K562 (cell line): ENCODE measurements at regions not wholly inside any gene's neighbourhood (a gene's known extent, or its start where the extent isn't known, plus 50 kb on each side); places are given as distances from the start of the nearest gene placed in this dataset.
A peak's percentile ranks its signal among the peaks of the same experiment; 100 is the strongest.

Source experiments
- CEBPG ChIP-seq, 3 experiments: fragments of 200-800 bp in 1 of 3; sonication (Bioruptor generic) in 1 of 3; sonication (generic) in 1 of 3; formaldehyde crosslinking in 1 of 3; IDR thresholded peaks in 2 of 3; conservative IDR thresholded peaks in 1 of 3; 2 replicates each; pipeline versions ENCODE4 v1.6.1 to v1.8.0; 2016 to 2022; ENCODE audit warnings: missing compliant biosample characterization in 2 of 3, missing genetic modification characterization in 2 of 3, mild to moderate bottlenecking in 1 of 3, missing genetic modification reagents in 1 of 3
- KDM4B ChIP-seq, 2 experiments: fragments of 450-650 bp in 1 of 2; sonication (generic) in 1 of 2; IDR thresholded peaks; 2 replicates each; pipeline ENCODE4 v1.6.1; 2016 to 2017; ENCODE audit warnings: borderline replicate concordance in 2 of 2, antibody characterized with exemption in 1 of 2, low read depth in 1 of 2, mild to moderate bottlenecking in 1 of 2
- KHSRP ChIP-seq: fragments of 450-650 bp; IDR thresholded peaks from 2 replicates; pipeline ENCODE4 v1.6.1; 2017
- NCOA2 ChIP-seq, 2 experiments: fragments of 450-650 bp; IDR thresholded peaks; 2 replicates each; pipeline ENCODE4 v1.6.1; 2018; ENCODE audit warnings: mild to moderate bottlenecking in 2 of 2, moderate library complexity in 1 of 2; ENCODE audit not compliant: partially characterized antibody in 2 of 2
- NONO ChIP-seq, 2 experiments: fragments of 200-400 bp in 1 of 2; fragments of 450-650 bp in 1 of 2; formaldehyde crosslinking in 1 of 2; IDR thresholded peaks; 2 replicates each; pipeline ENCODE4 v1.6.1; 2017; ENCODE audit warnings: low read depth in 2 of 2, mild to moderate bottlenecking in 2 of 2, moderate library complexity in 2 of 2, low read length in 1 of 2
- POLR2AphosphoS5 ChIP-seq: IDR thresholded peaks from 2 replicates; pipeline ENCODE4 v1.6.1; 2011; ENCODE audit warnings: mild to moderate bottlenecking, low read depth, low read length, moderate library complexity; ENCODE audit not compliant: control insufficient read depth, insufficient read depth
- RBFOX2 ChIP-seq: fragments of 200-400 bp; formaldehyde crosslinking; IDR thresholded peaks from 2 replicates; pipeline ENCODE4 v1.6.1; 2017; ENCODE audit warnings: low read depth, mild to moderate bottlenecking, low read length, moderate library complexity
- TF ChIP-seq, protein P1 (sequence below): IDR thresholded peaks from 2 replicates; pipeline ENCODE4 v1.6.1; 2014; ENCODE audit warnings: antibody characterized with exemption
- TF ChIP-seq, protein P2 (sequence below): fragments of 200-800 bp; sonication (Bioruptor generic); IDR thresholded peaks from 2 replicates; pipeline ENCODE4 v1.6.1; 2017; ENCODE audit warnings: missing genetic modification characterization, missing compliant biosample characterization
- TF ChIP-seq, protein P3 (sequence below), 2 experiments: fragments of 450-650 bp; IDR thresholded peaks; 2 replicates each; pipeline ENCODE4 v1.6.1; 2018; ENCODE audit warnings: mild to moderate bottlenecking in 2 of 2, low read depth in 1 of 2; ENCODE audit not compliant: partially characterized antibody in 2 of 2
- TF ChIP-seq, protein P4 (sequence below): fragments of 450-650 bp; conservative IDR thresholded peaks from 2 replicates; pipeline ENCODE4 v1.6.1; 2016; ENCODE audit warnings: missing genetic modification characterization, low read depth, mild to moderate bottlenecking, control low read depth, missing compliant biosample characterization
- TF ChIP-seq, protein P5 (sequence below): fragments of 450-650 bp; IDR thresholded peaks from 2 replicates; pipeline ENCODE4 v1.6.1; 2016; ENCODE audit warnings: antibody characterized with exemption

DNA sequence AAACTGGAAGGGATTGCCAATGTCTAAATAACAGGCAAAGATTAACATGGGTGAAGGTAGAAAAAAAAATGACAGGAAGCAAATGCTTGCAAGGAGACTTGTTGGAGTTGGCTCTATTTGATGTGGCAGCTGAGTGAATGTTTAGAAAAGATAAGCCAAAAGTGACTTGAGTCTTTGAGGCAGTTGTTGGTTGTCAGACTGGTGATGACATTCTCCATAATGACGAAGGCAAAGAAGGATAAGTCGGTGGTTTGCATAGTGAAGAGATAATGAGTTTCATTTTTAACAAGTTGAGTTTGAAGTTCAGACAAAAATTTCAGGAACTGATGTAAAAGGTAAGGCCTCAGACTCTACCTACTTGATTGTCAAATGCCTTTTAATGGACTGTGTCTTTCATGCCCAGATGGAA, 704.1 kb upstream of the SGO1 start (continued):
- TF ChIP-seq, protein P1, sequence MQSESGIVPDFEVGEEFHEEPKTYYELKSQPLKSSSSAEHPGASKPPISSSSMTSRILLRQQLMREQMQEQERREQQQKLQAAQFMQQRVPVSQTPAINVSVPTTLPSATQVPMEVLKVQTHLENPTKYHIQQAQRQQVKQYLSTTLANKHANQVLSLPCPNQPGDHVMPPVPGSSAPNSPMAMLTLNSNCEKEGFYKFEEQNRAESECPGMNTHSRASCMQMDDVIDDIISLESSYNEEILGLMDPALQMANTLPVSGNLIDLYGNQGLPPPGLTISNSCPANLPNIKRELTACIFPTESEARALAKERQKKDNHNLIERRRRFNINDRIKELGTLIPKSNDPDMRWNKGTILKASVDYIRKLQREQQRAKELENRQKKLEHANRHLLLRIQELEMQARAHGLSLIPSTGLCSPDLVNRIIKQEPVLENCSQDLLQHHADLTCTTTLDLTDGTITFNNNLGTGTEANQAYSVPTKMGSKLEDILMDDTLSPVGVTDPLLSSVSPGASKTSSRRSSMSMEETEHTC = no peak
- TF ChIP-seq KHSRP = no peak
- TF ChIP-seq CEBPG (CRISPR knock-in tag; IDR thresholded peaks at IDR 0.05) = no peak
- no peak for TF ChIP-seq CEBPG (tag; conservative IDR thresholded peaks at IDR 0.05 in 1 of 2, IDR thresholded peaks at IDR 0.05 in 1 of 2)
- TF ChIP-seq, protein P2, sequence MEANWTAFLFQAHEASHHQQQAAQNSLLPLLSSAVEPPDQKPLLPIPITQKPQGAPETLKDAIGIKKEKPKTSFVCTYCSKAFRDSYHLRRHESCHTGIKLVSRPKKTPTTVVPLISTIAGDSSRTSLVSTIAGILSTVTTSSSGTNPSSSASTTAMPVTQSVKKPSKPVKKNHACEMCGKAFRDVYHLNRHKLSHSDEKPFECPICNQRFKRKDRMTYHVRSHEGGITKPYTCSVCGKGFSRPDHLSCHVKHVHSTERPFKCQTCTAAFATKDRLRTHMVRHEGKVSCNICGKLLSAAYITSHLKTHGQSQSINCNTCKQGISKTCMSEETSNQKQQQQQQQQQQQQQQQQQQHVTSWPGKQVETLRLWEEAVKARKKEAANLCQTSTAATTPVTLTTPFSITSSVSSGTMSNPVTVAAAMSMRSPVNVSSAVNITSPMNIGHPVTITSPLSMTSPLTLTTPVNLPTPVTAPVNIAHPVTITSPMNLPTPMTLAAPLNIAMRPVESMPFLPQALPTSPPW (CRISPR knock-in tag) = no peak
- no peak for TF ChIP-seq NONO (IDR thresholded peaks at IDR 0.05; ENCODE audit: low read depth in 2 of 2, low read length in 1 of 2)
- TF ChIP-seq, protein P3, sequence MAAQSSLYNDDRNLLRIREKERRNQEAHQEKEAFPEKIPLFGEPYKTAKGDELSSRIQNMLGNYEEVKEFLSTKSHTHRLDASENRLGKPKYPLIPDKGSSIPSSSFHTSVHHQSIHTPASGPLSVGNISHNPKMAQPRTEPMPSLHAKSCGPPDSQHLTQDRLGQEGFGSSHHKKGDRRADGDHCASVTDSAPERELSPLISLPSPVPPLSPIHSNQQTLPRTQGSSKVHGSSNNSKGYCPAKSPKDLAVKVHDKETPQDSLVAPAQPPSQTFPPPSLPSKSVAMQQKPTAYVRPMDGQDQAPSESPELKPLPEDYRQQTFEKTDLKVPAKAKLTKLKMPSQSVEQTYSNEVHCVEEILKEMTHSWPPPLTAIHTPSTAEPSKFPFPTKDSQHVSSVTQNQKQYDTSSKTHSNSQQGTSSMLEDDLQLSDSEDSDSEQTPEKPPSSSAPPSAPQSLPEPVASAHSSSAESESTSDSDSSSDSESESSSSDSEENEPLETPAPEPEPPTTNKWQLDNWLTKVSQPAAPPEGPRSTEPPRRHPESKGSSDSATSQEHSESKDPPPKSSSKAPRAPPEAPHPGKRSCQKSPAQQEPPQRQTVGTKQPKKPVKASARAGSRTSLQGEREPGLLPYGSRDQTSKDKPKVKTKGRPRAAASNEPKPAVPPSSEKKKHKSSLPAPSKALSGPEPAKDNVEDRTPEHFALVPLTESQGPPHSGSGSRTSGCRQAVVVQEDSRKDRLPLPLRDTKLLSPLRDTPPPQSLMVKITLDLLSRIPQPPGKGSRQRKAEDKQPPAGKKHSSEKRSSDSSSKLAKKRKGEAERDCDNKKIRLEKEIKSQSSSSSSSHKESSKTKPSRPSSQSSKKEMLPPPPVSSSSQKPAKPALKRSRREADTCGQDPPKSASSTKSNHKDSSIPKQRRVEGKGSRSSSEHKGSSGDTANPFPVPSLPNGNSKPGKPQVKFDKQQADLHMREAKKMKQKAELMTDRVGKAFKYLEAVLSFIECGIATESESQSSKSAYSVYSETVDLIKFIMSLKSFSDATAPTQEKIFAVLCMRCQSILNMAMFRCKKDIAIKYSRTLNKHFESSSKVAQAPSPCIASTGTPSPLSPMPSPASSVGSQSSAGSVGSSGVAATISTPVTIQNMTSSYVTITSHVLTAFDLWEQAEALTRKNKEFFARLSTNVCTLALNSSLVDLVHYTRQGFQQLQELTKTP (IDR thresholded peaks at IDR 0.05; ENCODE audit: low read depth in 1 of 2, partially characterized antibody in 2 of 2) = peak in 1 of 2 experiments; percentile 51
- TF ChIP-seq KDM4B (IDR thresholded peaks at IDR 0.05; ENCODE audit: borderline replicate concordance in 2 of 2, low read depth in 1 of 2) = no peak
- peak; percentile 55 for TF ChIP-seq RBFOX2
- peak; percentile 79 for TF ChIP-seq POLR2AphosphoS5
- TF ChIP-seq, protein P4, sequence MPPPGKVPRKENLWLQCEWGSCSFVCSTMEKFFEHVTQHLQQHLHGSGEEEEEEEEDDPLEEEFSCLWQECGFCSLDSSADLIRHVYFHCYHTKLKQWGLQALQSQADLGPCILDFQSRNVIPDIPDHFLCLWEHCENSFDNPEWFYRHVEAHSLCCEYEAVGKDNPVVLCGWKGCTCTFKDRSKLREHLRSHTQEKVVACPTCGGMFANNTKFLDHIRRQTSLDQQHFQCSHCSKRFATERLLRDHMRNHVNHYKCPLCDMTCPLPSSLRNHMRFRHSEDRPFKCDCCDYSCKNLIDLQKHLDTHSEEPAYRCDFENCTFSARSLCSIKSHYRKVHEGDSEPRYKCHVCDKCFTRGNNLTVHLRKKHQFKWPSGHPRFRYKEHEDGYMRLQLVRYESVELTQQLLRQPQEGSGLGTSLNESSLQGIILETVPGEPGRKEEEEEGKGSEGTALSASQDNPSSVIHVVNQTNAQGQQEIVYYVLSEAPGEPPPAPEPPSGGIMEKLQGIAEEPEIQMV (tag) = no peak
- TF ChIP-seq, protein P5, sequence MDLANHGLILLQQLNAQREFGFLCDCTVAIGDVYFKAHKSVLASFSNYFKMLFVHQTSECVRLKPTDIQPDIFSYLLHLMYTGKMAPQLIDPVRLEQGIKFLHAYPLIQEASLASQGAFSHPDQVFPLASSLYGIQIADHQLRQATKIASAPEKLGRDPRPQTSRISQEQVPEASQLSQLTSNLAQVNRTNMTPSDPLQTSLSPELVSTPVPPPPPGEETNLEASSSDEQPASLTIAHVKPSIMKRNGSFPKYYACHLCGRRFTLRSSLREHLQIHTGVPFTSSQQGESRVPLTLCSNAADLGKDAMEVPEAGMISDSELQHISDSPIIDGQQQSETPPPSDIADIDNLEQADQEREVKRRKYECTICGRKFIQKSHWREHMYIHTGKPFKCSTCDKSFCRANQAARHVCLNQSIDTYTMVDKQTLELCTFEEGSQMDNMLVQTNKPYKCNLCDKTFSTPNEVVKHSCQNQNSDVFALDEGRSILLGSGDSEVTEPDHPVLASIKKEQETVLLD = no peak
- no peak for TF ChIP-seq NCOA2 (IDR thresholded peaks at IDR 0.05; ENCODE audit: partially characterized antibody in 2 of 2)
